ENCODE measurements at regions not wholly inside any gene's neighbourhood (a gene's known extent, or its start where the extent isn't known, plus 50 kb on each side); places are given as distances from the start of the nearest gene placed in this dataset.
"Not testable (repeated sequence)": the region's sequence is repeated elsewhere in the genome, so short reads cannot be mapped to it uniquely, and the experiment has no call there.

DNA sequence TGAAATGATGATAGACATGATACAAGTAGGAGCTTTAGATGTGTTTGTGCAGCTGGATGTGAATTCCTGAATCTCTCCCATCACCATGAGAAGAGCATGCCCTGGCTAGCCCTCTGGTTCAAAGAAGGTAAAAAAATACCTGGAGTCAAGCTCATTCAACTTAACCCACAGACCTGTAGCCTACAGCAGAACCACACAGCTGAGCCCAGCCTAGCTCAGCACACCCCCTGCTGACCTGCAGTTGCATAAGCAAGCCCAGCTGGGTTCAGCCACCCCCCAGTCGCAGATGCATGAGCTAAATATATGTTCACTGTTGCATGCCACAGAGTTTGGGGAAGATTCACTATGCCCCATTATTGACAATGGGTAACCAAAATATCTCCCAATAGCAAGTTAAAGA lies 200.2 kb downstream of the NPIPA8 start:
- H3K27ac ChIP-seq (ENCODE audit: low read depth, low read length); DNase-seq; H3K36me3 Mint-ChIP-seq; POLR2A ChIA-PET; H3K27ac Mint-ChIP-seq; CTCF ChIA-PET; H3K4me1 ChIP-seq (ENCODE audit: insufficient read depth, low read length); H3K9me3 Mint-ChIP-seq; H3K4me3 Mint-ChIP-seq; H3K4me1 Mint-ChIP-seq; H3K27me3 Mint-ChIP-seq; H3K36me3 ChIP-seq (ENCODE audit: insufficient read depth, low read length); H3K27me3 ChIP-seq (ENCODE audit: insufficient read depth, low read length, poor library complexity, severe bottlenecking); H3K4me3 ChIP-seq (ENCODE audit: low read length); H3K9me3 ChIP-seq (ENCODE audit: low read length): not testable (repeated sequence)

GRCh38 chr16:18135024-18135423 lies 201.5 kb downstream of the NPIPA8 start:
- DNase-seq; H3K4me3 Mint-ChIP-seq; H3K36me3 Mint-ChIP-seq; H3K9me3 ChIP-seq (ENCODE audit: low read length); POLR2A ChIA-PET; H3K4me3 ChIP-seq (ENCODE audit: low read length); H3K27me3 Mint-ChIP-seq; H3K27ac ChIP-seq (ENCODE audit: low read depth, low read length); H3K36me3 ChIP-seq (ENCODE audit: insufficient read depth, low read length); H3K27me3 ChIP-seq (ENCODE audit: insufficient read depth, low read length, poor library complexity, severe bottlenecking); H3K27ac Mint-ChIP-seq; CTCF ChIA-PET; H3K9me3 Mint-ChIP-seq; H3K4me1 Mint-ChIP-seq; H3K4me1 ChIP-seq (ENCODE audit: insufficient read depth, low read length): not testable (repeated sequence)

DNA sequence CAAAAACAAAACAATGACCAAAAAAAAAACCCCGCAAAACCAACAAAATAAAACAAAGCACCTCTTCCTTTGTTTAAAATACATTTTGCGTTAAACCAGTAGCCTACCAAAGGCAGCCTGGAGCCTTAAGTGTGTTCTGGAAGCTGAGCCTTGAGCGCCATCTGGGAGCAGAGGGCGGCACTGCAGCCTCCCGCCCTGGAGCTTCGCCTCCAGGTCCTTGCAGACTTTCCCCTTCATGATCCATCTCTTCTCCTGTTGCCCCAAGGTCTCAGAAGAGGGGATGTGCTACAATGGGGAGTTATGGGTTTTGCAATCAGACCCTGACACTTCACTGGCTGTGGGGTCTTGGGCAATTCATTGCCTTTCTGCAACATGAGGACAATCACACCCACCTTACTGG lies 204.9 kb downstream of the NPIPA8 start:
- CTCF ChIA-PET; H3K27ac Mint-ChIP-seq; H3K27ac ChIP-seq (ENCODE audit: low read depth, low read length); H3K36me3 ChIP-seq (ENCODE audit: insufficient read depth, low read length); H3K36me3 Mint-ChIP-seq; H3K4me1 ChIP-seq (ENCODE audit: insufficient read depth, low read length); H3K4me3 ChIP-seq (ENCODE audit: low read length); H3K27me3 ChIP-seq (ENCODE audit: insufficient read depth, low read length, poor library complexity, severe bottlenecking); H3K4me3 Mint-ChIP-seq; H3K9me3 ChIP-seq (ENCODE audit: low read length); H3K9me3 Mint-ChIP-seq; H3K4me1 Mint-ChIP-seq; H3K27me3 Mint-ChIP-seq; POLR2A ChIA-PET: not testable (repeated sequence)
- peak in 1 of 5 donors; percentile 0 for DNase-seq

DNA sequence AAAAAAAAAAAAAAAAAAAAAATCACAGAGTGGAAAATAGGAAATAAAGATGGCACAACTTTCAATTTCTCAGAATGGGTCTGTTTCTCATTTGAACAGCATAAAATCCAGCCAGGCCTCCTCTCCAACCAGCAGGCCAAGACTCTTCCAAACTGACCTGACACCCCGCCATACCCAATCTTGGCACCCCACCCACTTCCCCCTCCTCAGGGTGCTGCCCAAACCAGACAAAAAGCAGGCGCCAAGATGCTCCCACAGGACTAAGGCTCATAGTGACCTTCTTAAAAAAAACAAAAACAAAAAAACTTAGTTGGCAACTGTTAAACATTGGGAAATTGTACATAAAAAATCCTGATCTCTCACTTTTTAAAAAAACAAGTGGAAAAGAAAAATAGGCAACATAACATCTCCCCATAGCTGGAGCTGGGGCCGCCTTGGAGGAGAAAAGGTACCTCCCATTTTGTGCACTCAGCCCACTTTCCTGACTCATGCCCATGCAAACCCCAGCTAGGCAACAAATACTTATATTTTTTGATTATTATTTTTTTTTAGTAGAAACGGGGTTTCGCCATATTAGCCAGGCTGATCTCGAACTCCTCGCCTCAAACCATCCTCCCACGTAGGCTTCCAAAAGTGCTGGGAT lies 205.9 kb downstream of the NPIPA8 start:
- CTCF ChIA-PET, H3K27me3 Mint-ChIP-seq, H3K4me1 Mint-ChIP-seq: not testable (repeated sequence)

GRCh38 chr16:18127033-18127432 lies 209.5 kb downstream of the NPIPA8 start:
- CTCF ChIA-PET; H3K9me3 ChIP-seq (ENCODE audit: low read length); H3K4me1 Mint-ChIP-seq; H3K27ac ChIP-seq (ENCODE audit: low read depth, low read length); H3K4me3 Mint-ChIP-seq; POLR2A ChIA-PET; H3K27ac Mint-ChIP-seq; H3K4me1 ChIP-seq (ENCODE audit: insufficient read depth, low read length); H3K36me3 Mint-ChIP-seq; H3K4me3 ChIP-seq (ENCODE audit: low read length); H3K9me3 Mint-ChIP-seq; H3K36me3 ChIP-seq (ENCODE audit: insufficient read depth, low read length); H3K27me3 ChIP-seq (ENCODE audit: insufficient read depth, low read length, poor library complexity, severe bottlenecking); H3K27me3 Mint-ChIP-seq; DNase-seq: not testable (repeated sequence)

More for the DNA sequence above, 205.9 kb downstream of the NPIPA8 start:
- H3K36me3 Mint-ChIP-seq; H3K36me3 ChIP-seq (ENCODE audit: insufficient read depth, low read length); DNase-seq; H3K9me3 Mint-ChIP-seq; H3K4me1 ChIP-seq (ENCODE audit: insufficient read depth, low read length); H3K27ac ChIP-seq (ENCODE audit: low read depth, low read length); POLR2A ChIA-PET; H3K4me3 Mint-ChIP-seq; H3K27me3 ChIP-seq (ENCODE audit: insufficient read depth, low read length, poor library complexity, severe bottlenecking); H3K4me3 ChIP-seq (ENCODE audit: low read length); H3K9me3 ChIP-seq (ENCODE audit: low read length); H3K27ac Mint-ChIP-seq: not testable (repeated sequence)

DNA sequence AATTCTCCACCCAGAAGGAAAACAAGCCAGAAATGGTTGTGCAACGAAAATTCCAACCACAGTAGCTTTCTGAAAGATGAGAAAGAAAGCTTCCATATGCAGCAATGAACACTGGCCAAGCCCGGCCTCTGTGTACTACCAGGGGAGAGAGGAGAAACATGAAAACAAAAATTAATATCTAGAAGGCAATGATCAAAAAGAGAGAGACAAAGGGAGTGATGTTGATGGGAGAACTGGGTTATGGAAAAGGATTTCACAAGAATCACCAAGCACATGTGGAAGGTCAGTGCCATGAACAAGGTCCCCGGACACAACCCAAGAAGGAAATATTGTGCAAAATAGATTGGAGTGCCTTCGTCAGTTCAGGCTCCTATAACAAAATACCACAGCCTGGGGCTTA lies 217.4 kb downstream of the NPIPA8 start:
- CTCF ChIA-PET; H3K36me3 Mint-ChIP-seq; H3K9me3 ChIP-seq (ENCODE audit: low read length); H3K36me3 ChIP-seq (ENCODE audit: insufficient read depth, low read length); H3K27ac ChIP-seq (ENCODE audit: low read depth, low read length); H3K4me1 ChIP-seq (ENCODE audit: insufficient read depth, low read length); H3K27ac Mint-ChIP-seq; H3K9me3 Mint-ChIP-seq; H3K4me3 Mint-ChIP-seq; DNase-seq; POLR2A ChIA-PET; H3K4me1 Mint-ChIP-seq; H3K27me3 ChIP-seq (ENCODE audit: insufficient read depth, low read length, poor library complexity, severe bottlenecking); H3K27me3 Mint-ChIP-seq; H3K4me3 ChIP-seq (ENCODE audit: low read length): not testable (repeated sequence)

DNA sequence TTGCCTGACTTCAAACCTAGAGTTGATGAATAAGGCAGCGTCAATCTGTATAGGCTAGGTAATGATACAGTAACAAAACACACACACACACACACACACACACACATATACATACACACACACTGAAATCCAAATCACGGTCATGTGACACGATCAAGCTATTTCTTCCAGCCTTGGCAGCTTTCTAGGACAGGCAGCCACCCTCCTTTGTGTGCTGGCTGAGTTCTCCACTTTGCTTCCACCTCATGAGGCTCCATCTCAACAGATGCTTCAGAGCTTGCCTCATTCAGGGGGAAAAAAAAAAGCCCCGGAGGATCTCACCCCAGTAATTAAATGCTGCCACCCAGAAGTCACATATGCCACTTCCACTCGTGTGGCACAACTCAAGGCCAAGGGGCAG lies 217.9 kb downstream of the NPIPA8 start:
- H3K4me1 Mint-ChIP-seq; H3K9me3 Mint-ChIP-seq; H3K27ac Mint-ChIP-seq; H3K4me3 ChIP-seq (ENCODE audit: low read length); H3K9me3 ChIP-seq (ENCODE audit: low read length); DNase-seq; H3K36me3 ChIP-seq (ENCODE audit: insufficient read depth, low read length); H3K4me1 ChIP-seq (ENCODE audit: insufficient read depth, low read length); H3K36me3 Mint-ChIP-seq; H3K27me3 ChIP-seq (ENCODE audit: insufficient read depth, low read length, poor library complexity, severe bottlenecking); H3K27ac ChIP-seq (ENCODE audit: low read depth, low read length); H3K27me3 Mint-ChIP-seq; POLR2A ChIA-PET; H3K4me3 Mint-ChIP-seq; CTCF ChIA-PET: not testable (repeated sequence)

DNA sequence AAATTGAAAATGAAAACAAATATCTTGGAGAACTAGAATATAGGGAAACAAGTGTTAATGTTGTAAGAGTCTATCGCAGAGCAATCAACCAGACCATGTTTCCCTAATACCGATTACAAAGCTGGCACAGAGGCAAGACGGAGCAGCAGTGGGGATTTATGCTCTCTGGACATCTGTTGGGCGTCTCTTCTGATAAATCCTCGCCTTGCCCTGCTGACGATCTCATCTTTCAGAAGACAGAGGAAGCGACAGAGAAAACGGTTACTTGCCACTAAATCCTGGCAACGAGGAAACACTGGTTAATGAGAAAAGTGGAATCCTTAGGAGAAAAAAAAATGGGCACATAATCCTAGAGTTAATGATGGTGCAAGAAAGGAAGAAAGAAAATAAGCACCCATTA lies 218.5 kb downstream of the NPIPA8 start:
- H3K27me3 ChIP-seq (ENCODE audit: insufficient read depth, low read length, poor library complexity, severe bottlenecking); H3K9me3 ChIP-seq (ENCODE audit: low read length); H3K27me3 Mint-ChIP-seq; H3K36me3 ChIP-seq (ENCODE audit: insufficient read depth, low read length); H3K4me1 Mint-ChIP-seq; DNase-seq; H3K4me3 ChIP-seq (ENCODE audit: low read length); H3K4me3 Mint-ChIP-seq; H3K27ac ChIP-seq (ENCODE audit: low read depth, low read length); H3K4me1 ChIP-seq (ENCODE audit: insufficient read depth, low read length); H3K36me3 Mint-ChIP-seq; H3K9me3 Mint-ChIP-seq; POLR2A ChIA-PET; H3K27ac Mint-ChIP-seq; CTCF ChIA-PET: not testable (repeated sequence)

GRCh38 chr16:18104412-18104811 lies 232.1 kb downstream of the NPIPA8 start:
- H3K4me1 ChIP-seq (ENCODE audit: insufficient read depth, low read length); H3K4me1 Mint-ChIP-seq; H3K36me3 Mint-ChIP-seq; H3K27ac Mint-ChIP-seq; POLR2A ChIA-PET; H3K36me3 ChIP-seq (ENCODE audit: insufficient read depth, low read length); DNase-seq; H3K9me3 Mint-ChIP-seq; H3K27ac ChIP-seq (ENCODE audit: low read depth, low read length); CTCF ChIA-PET; H3K27me3 Mint-ChIP-seq; H3K4me3 Mint-ChIP-seq; H3K27me3 ChIP-seq (ENCODE audit: insufficient read depth, low read length, poor library complexity, severe bottlenecking); H3K4me3 ChIP-seq (ENCODE audit: low read length); H3K9me3 ChIP-seq (ENCODE audit: low read length): not testable (repeated sequence)
